Activated T-helper 9 cell treated with anti-CD3 and anti-CD28 coated beads, Interleukin-2, amount 50 U/mL, for 16 hours (primary cell): ENCODE measurements at regions not wholly inside any gene's neighbourhood (a gene's known extent, or its start where the extent isn't known, plus 50 kb on each side); places are given as distances from the start of the nearest gene placed in this dataset.
"Not testable (repeated sequence)": the region's sequence is repeated elsewhere in the genome, so short reads cannot be mapped to it uniquely, and the experiment has no call there.

ENCODE experiments used
- DNase-seq: peaks from one replicate; pipeline ENCODE4 v3.0.0-alpha.2; 2020; ENCODE audit warnings: low read depth

DNA sequence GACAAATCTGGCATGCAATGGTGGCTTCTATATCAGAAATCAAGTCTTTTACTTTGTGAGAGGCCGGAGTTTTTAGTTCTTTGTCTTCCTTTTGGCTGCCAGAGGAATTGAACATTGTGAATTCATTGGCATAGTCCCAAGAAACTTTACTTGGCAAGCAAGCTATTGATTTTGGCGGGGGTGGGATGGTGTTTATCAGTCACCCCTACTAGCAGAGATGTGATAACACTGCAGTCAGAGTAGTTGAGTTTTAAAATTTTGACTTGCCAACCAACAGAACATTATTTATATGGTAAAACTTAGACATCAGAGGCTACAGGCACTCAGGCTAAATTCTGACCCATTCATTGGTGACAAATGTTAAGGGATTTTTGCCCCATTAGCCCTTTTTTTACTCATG lies 129.7 kb downstream of the FAM72C start:
- DNase-seq: not testable (repeated sequence)

DNA sequence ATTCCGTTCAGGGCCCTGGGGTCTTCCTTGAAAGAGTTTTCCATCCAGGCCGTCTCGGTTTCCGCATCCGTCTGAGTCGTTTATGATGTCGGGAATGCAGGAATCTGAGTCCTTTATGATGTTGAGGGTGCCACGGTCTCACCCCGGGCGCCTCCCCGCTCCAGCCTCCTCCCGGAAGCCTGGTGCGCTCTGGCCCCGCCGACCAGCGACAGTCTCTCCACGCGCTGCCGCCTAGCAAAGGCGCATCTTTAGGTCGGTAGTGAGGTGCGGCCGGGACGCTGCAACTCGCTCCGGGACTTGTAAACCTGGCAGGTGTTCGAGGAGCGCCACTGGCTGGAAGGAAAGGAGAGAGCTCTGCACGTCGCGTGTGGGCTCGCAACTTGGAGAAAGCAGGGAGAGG lies 132.6 kb downstream of the FAM72C start:
- not testable (repeated sequence) for DNase-seq

DNA sequence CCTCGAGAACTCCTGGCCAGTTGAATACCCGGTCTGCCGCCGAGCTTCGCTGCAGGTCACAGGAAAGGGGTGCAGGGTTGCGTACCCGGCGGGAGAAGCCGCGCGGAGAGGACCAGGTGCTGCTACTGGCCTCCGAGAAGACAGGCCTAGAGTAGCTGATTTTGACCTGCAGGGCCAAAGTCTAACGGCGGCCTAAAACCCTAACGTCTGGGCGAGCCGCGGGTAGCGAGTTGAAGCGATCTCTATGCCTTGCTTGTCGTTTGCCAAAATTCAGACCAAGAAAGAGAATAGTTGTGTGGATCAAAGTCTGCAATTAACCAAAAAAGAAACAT lies 133.2 kb downstream of the FAM72C start:
- not testable (repeated sequence) for DNase-seq

DNA sequence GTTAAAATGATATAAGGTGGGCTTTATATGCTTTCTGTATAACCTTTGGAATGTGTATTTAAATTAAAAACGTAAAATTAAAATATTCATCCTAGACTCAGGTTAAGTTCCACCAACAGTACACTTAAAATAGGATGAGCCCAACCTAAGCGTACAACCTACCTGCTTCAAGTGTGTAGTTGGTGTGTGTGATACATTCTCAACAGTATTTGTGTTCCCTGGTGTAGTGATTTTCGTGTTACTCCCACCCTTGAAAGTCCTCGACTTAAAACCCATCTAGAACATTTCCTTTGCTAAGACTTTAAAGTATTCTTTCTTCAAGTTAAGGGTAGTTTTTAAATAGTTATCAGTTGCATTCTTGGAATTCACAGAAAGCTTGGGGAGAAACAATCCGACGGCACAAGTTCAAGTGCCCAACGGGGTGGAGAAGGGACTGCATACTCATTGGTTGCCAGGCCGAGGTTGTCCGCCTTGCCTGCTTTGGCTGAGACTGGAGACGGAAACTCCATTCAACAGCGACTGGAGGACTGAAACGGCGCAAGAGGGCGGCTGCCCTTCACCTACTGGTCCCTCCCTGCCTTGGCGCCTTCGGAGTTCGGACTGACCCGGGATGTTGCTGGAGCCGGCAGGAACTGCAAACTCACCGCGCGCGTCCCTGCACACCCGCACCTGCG lies 133.7 kb downstream of the FAM72C start:
- not testable (repeated sequence) for DNase-seq

DNA sequence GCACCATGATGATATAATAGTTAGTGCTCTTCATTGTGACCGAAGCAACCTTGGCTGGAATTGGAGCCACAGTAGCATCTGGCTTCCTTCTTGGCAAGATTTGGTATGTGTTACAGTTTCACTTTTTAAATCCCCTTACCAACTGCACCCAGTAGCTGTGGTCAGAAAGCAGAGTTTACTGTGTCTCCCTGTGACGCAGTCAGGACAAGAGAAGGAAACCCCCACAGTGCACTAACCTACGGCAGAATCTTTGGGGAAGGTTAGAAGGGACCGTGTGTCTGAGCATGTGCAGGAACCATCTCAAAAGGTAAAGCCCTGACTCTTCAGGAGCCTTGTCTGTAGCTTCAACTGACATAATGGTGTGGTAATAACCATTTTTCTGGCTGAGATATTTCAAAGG lies 138.4 kb downstream of the FAM72C start:
- not testable (repeated sequence) for DNase-seq

DNA sequence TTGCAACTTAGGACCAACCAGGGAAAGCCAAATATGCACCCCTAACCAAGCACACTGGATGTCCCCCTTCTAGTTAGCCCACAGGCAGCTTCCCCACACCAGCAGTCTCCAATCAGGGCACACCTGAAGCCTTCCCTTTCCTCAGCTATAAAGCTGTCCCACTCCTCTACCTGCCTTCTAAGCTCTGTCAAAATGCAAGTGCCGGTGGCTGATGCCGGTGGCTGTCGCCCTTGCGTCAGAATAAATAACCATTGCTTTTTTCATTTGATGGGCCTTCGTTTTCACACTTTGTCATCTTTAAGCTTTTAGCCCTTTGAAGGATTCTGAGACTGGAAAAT lies 139.4 kb downstream of the FAM72C start:
- not testable (repeated sequence) for DNase-seq

DNA sequence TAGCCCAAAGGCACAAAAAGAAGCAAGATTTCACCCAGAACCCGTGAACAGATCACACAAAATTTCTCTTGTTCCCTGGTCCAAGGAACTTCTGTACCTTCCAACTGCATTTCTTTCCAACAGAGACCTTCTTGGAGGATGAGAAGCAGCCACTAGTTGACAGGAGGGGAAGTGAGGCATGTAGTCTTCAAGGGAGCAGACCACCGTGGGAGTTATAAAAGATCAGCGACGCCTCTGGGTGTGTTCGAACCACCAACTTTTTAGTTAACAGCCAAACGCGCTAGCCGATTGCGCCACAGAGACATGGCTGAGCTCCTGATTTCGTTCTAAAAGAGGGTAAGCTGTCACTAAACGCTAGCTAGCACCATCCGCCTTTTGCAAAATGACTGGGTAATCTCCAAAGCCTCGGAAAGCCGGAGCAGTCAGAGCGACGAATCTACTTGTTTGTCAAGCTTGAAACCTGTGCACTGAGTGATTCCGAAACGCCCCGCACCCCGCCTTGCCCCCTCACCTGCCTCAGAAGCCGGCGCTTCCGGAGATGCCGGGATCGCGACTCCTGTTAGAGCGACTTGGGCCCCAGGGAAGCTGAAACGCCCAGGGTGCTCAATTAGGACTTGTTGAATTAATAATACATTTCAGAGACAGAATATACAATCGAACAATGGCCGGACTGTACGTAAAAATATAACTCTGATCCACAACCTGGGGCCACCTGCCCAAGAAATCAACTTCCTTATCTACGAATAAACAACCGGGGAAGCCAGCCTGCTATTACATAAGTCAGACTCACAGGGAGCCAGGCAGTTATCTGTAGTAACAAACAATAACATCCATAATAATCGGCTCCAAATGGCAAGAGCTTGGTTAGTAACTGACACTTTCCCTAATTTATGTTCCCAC lies 140.1 kb downstream of the FAM72C start:
- not testable (repeated sequence) for DNase-seq

DNA sequence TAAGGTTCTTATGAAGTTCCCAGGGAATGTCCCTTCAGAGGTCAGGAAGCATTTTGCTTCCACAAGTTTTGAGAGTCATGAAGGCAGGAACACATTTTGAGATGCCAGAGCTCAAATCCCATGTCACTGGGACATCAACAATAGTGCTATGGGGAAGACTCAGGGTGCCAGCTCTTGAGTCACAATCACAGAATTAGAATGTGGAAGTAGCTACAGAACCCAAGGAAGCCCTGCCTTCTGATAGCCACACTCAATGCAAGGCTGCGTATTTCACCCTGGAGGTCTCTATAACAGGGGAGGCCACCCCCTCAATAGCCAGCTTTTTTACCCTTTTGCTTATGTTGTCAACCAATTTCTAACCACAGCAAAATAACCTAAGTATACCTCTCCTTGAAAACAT lies 145.6 kb downstream of the FAM72C start:
- DNase-seq: not testable (repeated sequence)

DNA sequence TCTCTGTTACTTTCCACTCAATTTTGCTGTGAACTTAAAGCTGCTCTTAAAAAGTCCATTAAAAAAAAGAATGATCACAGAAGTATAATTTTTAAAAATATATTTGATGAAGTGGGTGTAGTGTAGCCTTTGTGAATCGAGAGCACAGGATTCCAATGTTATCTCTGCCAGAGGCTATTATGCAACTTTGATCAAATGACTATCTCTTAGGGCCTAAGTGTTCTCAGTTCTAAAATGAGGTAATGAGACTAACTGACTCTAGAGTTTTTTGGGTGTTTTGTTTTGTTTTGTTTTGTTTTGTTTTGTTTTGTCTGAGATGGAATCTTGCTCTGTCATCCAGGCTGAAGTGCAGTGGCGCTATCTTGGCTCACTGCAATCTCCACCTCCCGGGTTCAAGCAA lies 147.5 kb downstream of the FAM72C start:
- DNase-seq: not testable (repeated sequence)

DNA sequence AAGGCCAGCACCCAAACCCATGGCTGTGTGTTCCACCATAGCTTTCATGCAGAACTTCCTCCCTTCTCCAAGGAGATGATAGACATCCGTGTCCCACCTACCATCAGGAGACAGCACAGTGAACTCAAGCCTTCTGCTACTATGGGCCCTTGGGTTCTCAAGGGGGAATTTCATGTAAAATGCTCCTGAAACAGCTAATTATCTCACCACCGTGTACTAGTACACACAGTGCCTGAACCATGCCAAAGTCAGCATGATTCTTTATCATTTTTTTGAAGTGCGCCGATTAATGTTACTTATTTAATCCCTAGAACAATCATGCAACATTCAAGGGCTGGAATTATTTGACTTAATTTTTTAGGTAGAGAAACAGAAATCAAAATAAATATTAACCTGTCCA lies 151.7 kb downstream of the FAM72C start:
- DNase-seq: not testable (repeated sequence)

DNA sequence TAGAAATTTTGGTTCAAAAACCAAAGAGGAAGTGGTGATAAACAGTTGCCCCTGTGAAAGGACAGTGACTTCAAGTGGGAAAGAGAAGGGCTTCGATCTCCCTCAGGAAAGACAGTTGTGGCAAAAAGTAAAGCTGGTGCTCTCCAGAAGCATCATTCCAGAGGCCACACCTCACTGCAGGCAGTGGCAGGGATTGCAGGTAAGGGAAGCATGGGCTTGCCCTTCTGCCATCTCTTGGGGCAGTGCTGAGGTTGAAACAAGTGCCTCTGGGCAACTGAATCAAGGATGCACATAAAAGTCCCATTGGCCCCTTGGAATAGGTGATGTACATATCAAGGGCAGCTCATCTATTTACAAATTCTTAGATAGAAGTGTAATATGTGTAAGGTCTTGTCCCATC lies 155.4 kb downstream of the FAM72C start:
- DNase-seq: not testable (repeated sequence)

DNA sequence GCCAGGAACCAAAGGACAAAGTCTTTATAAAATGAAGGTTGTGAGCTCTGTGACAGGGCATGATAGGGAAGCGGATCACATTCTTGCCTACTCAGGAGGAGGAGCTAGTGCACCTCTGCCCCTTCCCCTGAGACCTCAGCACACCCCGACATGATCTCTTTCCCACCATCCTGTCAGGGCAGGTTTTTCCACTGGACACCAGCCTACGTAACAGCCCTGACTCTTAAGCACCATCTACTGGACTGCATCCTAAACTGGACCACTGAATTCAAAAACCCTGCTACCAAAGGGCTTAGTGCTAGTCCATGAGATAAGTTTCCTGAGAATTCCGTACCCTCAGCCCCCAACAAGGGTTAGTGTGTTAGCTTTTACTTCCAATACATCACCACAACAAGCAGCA lies 166.4 kb downstream of the FAM72C start:
- DNase-seq: not testable (repeated sequence)

DNA sequence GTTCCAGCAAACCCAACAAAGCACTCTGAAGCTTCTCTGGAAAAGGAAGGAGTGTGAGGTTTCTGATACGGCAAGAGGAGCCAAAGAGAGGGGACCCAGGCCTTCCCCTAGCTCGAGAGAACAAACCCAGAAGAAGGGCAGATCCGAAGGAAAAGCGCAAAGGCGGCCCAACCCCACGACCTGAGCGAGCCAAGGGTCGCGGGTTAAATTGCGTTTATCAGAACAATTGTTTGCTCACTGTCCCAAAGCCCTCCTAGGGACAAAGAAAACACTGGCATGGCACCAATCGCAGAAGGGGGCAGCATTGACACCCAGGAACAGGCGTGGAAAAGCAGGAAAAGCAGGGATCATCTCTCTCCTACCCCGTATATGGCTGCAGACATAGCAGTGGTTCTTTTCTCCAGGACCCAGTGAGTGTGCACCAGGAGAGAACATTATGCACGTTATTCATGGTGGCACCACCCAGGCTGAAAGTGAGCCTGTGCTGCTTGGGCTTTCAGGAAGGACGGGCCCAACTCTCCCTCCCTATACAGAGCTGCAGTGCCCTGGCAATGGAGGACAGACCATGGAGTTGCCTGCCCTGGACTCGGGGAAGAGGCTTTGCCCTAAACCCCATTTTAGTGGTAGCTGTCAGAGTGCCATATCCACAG lies 167.0 kb downstream of the FAM72C start:
- not testable (repeated sequence) for DNase-seq

DNA sequence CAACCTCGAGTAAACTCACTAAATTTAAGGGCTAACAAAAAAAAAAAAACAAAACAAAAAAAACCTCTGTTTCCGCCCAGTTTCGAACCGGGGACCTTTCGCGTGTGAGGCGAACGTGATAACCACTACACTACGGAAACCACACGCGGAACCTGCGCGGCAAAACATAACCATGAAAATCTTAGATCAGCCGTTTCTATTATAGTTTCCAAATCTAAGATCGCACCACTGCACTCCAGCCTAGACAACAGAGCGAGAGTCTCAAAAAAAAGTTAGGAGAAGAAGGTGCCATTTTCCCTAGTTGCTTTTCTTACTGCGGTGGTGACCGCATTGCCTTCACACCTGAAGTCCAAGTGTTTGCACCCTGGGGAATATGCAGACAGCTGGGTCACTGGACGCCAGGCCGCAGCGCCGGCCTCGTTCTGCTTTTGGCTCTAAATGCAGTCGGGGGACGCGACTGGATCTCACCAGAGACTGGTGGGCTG lies 167.8 kb downstream of the FAM72C start:
- DNase-seq: peak; percentile 8

DNA sequence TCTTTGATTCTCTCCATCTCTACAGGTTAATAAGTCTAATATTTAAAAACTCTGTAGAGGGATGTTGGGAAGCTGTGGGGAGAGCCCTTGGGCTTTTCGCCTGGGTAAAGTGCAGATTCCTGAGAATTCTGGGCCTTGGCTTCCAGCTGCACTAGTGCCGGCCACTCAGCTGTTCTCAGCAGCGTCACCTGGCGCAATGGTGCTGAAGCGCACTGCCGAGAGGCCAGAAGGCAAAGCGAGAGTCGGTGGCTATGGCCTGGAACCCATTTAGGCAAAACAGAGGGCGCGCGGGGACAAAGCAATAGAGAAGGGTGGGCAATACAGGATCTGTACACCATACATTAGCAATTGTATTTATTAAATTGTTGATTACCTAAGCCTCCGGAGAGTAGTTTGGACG lies 168.7 kb downstream of the FAM72C start:
- DNase-seq: not testable (repeated sequence)

DNA sequence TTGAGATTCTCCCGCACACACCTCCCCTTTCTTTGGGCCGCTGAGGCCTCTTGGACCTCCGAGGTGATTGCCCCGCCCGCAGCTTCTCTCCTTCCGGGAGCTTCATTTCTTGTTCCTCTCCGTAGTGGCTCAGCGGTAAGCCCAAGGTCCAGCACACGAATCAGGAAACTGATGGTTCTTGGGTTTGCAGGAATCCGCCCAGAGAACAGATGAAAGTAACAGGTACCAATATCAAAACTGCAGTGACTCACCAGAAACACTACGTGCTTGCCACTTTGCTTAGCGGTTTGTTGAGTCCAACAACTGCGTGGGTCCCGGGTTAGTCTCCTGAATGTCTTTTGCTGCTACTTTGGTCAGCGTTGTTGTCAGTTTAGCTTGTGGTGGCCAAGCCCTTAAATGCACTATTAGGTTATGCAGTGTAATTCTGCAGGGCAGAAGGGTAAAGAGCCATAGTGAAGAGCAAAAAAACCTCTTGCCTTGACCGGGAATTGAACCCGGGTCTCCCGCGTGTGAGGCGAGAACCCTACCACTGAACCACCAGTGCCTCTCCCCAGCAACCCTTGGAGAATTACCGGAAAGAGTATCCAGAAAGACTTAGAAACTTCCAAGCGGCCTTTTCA lies 172.1 kb downstream of the FAM72C start:
- DNase-seq: not testable (repeated sequence)

DNA sequence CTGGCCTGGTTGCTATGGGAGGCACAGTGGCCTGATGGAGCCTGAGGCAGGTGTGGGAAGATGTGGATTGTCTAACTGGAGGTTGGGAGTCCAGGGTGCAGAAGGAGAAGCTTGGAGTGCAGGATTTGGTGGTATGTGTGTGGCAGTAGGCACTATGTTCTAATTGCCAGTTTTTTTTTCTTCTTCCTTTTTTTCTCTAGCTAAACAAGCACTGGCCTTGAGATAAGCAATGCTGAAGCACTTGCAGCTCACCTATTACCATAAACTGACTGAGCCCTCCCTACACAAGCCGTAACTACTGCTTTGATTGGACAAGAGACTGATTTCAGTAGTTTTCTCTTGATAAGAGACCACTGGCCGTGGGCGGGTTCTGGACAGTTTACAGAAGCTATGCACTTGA lies 175.4 kb downstream of the FAM72C start:
- not testable (repeated sequence) for DNase-seq

DNA sequence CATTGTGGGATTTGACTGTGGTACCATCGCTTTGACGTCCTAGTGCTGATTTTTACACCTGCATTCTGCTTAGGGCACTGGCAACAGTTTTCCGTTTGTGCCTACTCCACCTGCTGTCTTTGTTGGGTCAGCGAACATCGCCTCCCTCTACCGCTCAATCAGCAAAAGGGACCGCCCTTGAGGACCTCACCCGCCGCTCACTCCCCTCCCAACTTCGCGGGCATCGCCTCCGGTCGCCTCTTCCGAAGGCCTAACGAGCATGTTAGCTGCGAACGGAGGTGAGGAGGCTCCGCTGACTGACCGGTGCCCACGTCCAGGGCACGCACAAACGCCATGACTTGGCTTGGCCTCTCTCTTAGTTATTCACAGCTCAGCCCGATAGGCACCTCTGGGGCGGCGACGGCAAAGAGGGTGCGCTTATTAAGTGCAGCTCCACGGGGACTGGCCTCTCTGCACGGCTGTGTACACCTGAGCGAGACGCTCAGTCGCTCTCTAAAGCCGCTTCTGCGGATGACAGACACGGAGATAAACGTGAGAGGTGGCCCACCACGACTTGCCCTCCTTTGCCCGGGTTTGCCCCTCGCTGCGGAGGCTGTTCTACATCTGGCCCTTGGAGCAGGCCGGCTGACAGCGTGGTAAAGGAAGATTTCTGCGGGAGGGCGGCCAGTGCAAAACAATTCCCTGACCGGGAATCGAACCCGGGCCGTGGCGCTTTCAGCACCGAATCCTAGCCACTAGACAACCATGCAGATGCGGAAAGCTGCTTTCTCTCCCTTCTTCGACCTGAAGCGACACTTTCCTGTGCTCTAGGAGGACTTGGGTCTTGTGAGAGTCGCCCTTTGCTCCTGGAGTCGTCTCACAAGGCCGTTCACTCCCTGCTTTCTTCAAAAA lies 179.5 kb downstream of the FAM72C start:
- not testable (repeated sequence) for DNase-seq

DNA sequence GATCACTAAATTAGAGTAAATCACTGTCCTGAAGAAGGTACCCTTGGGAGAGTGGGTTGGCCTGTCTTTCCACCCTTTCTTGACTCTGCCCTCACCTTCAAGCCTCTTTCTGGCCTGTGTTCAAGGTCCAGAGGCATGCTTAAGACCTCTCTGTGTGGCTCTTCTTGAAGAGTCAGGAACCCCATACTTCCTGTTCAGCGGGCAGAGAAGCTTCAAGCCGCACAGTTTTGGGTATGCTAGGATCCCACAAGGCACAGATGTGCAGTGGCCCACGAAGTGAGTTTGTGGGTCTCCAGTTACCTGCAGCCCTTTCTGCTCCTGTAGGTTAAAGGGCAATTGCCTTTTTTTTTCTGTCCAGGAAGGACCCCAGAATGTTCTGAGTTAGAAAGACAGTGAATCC lies 185.4 kb downstream of the FAM72C start:
- DNase-seq: not testable (repeated sequence)

DNA sequence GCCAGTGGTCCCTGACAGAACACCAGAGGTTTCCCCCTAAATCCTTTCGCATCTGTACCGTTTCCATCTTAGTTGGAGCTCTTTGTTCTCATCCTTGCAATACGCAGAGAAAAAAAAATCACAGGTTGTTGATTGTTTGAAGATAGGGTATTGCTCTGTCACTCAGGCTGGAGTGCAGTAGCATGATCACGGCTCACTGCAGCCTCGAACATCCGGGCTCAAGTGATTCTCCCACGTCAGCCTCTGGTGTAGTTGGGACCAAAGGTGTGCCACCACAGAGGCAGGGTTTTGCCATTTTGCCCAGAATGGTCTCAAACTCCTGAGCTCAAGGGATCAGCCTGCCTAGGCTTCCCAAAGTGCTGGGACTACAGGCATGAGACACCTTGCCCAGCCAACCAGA lies 185.9 kb downstream of the FAM72C start:
- not testable (repeated sequence) for DNase-seq

DNA sequence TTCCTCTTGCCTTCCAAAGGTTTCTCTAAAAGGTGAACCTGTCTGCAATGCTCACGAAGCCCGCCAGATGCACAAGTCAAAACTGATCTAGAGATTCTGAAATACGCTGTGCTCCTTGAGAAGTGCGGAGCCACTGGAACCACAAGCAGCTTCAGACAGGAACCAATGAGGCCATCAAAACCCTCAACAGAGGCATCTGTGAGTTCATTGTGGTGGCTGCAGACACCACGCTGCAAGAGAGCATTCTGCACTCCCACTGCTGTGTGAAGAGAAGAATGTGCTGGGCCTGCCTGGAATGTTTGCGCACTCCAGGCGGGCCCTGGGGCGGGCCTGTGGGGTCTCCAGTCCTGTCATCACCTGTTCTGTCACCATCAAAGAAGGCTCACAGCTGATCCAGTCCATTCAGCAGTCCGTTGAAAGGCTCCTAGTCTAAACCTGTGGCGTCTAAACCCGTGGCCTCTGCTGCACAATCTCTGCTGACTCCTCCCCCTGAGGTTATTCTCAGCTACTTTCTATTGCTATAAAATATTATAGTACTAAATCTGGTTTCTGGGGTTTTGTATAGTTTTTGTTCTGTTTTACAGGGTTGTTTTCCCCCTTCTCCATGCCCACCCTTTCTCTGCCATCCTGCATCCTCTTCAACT lies 187.4 kb downstream of the FAM72C start:
- DNase-seq: not testable (repeated sequence)
